ENCODE measurements at regions not wholly inside any gene's neighbourhood (a gene's known extent, or its start where the extent isn't known, plus 50 kb on each side); places are given as distances from the start of the nearest gene placed in this dataset.

- Histone ChIP-seq H2AFZ (ENCODE audit: low read length) (no peak overlapping the region), H3K4me2 (ENCODE audit: extremely low read depth, insufficient read depth, low read length) (no peak overlapping the region), H3K36me3 (ENCODE audit: control insufficient read depth, insufficient read depth, low read length) (no peaks in the 10 kb centered on the region), H4K20me1 (ENCODE audit: control insufficient read depth, extremely low read depth, insufficient read depth, low read length) (no peaks in the 10 kb centered on the region), H3K79me2 (ENCODE audit: control insufficient read depth, insufficient read depth, low read length) (no peaks in the 10 kb centered on the region), H3K4me1 (ENCODE audit: control insufficient read depth, extremely low read depth, insufficient read depth, low read length) (no peaks in the 10 kb centered on the region), H3K27me3 (ENCODE audit: control insufficient read depth, insufficient read depth, low read length) (no peaks in the 10 kb centered on the region), H3K27ac (ENCODE audit: insufficient read depth, low read length) (no peak overlapping the region), H3K9ac (ENCODE audit: insufficient read depth, low read length) (no peak overlapping the region), H3K4me3 (replicated peaks in 1 of 4; ENCODE audit: control extremely low read depth in 1 of 4, insufficient read depth in 1 of 4, low read depth in 3 of 4, low read length in 4 of 4) (no peak overlapping the region), H3K9me3 (ENCODE audit: control insufficient read depth, insufficient read depth, low read depth, low read length) (no peaks in the 10 kb centered on the region)
- no peak for TF ChIP-seq EZH2 (IDR thresholded peaks at IDR 0.05; ENCODE audit: low read length, missing control alignments)
- no peak for TF ChIP-seq CTCF (conservative IDR thresholded peaks at IDR 0.05 in 1 of 2, IDR thresholded peaks at IDR 0.05 in 1 of 2; ENCODE audit: low read depth in 1 of 2, low read length in 2 of 2)
- DNase-seq (ENCODE audit: low read depth in 2 of 2): no peak
Observed at GRCh38 chr16:65598621-65599020, 476.8 kb upstream of the CDH11 start.

- H4K20me1 ChIP-seq (ENCODE audit: control insufficient read depth, extremely low read depth, insufficient read depth, low read length): no peaks in the 10 kb centered on the region
- no peak overlapping the region for H3K27ac ChIP-seq (ENCODE audit: insufficient read depth, low read length)
- H3K27me3 ChIP-seq (ENCODE audit: control insufficient read depth, insufficient read depth, low read length): no peaks in the 10 kb centered on the region
- H3K4me3 ChIP-seq (replicated peaks in 1 of 4; ENCODE audit: control extremely low read depth in 1 of 4, insufficient read depth in 1 of 4, low read depth in 3 of 4, low read length in 4 of 4): no peak overlapping the region
- H3K9me3 ChIP-seq (ENCODE audit: control insufficient read depth, insufficient read depth, low read depth, low read length): no peaks in the 10 kb centered on the region
- no peak overlapping the region for H3K4me2 ChIP-seq (ENCODE audit: extremely low read depth, insufficient read depth, low read length)
- DNase-seq (ENCODE audit: low read depth in 2 of 2): no peak
- H3K79me2 ChIP-seq (ENCODE audit: control insufficient read depth, insufficient read depth, low read length): no peaks in the 10 kb centered on the region
- TF ChIP-seq CTCF (conservative IDR thresholded peaks at IDR 0.05 in 1 of 2, IDR thresholded peaks at IDR 0.05 in 1 of 2; ENCODE audit: low read depth in 1 of 2, low read length in 2 of 2) (no peak), EZH2 (IDR thresholded peaks at IDR 0.05; ENCODE audit: low read length, missing control alignments) (no peak)
- no peaks in the 10 kb centered on the region for H3K4me1 ChIP-seq (ENCODE audit: control insufficient read depth, extremely low read depth, insufficient read depth, low read length)
- H2AFZ ChIP-seq (ENCODE audit: low read length): no peak overlapping the region
- H3K36me3 ChIP-seq (ENCODE audit: control insufficient read depth, insufficient read depth, low read length): no peaks in the 10 kb centered on the region
- H3K9ac ChIP-seq (ENCODE audit: insufficient read depth, low read length): no peak overlapping the region
Observed at GRCh38 chr16:65583498-65583897, 461.6 kb upstream of the CDH11 start.

DNA sequence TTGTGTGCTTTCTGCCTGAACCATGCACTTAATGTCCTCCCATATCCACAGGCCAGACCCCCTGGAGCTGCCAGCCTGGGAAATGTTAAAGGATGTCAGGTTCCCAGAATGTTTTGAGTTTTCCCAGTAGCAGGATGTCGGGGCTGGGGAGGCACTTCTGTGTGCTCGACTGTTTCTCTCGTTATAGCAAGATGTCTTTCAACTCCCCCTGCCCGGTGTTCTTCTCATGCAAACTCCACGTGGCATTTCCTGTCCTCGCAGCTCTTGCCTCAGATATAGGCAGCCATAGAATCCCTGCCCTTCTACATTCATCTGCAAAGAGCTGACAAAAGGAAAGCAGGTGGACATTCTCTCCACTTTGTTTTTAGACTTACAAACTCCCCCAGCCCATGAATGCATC, 457.2 kb upstream of the CDH11 start:
- H3K4me2 ChIP-seq (ENCODE audit: extremely low read depth, insufficient read depth, low read length): no peak overlapping the region
- no peaks in the 10 kb centered on the region for H3K36me3 ChIP-seq (ENCODE audit: control insufficient read depth, insufficient read depth, low read length)
- H3K27ac ChIP-seq (ENCODE audit: insufficient read depth, low read length): no peak overlapping the region
- no peak overlapping the region for H3K9ac ChIP-seq (ENCODE audit: insufficient read depth, low read length)
- H3K4me3 ChIP-seq (replicated peaks in 1 of 4; ENCODE audit: control extremely low read depth in 1 of 4, insufficient read depth in 1 of 4, low read depth in 3 of 4, low read length in 4 of 4): no peak overlapping the region
- no peak overlapping the region for H2AFZ ChIP-seq (ENCODE audit: low read length)
- H3K9me3 ChIP-seq (ENCODE audit: control insufficient read depth, insufficient read depth, low read depth, low read length): no peaks in the 10 kb centered on the region
- no peaks in the 10 kb centered on the region for H4K20me1 ChIP-seq (ENCODE audit: control insufficient read depth, extremely low read depth, insufficient read depth, low read length)
- no peaks in the 10 kb centered on the region for H3K4me1 ChIP-seq (ENCODE audit: control insufficient read depth, extremely low read depth, insufficient read depth, low read length)
- TF ChIP-seq CTCF (conservative IDR thresholded peaks at IDR 0.05 in 1 of 2, IDR thresholded peaks at IDR 0.05 in 1 of 2; ENCODE audit: low read depth in 1 of 2, low read length in 2 of 2) (no peak), EZH2 (IDR thresholded peaks at IDR 0.05; ENCODE audit: low read length, missing control alignments) (no peak)
- no peak for DNase-seq (ENCODE audit: low read depth in 2 of 2)
- H3K79me2 ChIP-seq (ENCODE audit: control insufficient read depth, insufficient read depth, low read length): no peaks in the 10 kb centered on the region
- no peaks in the 10 kb centered on the region for H3K27me3 ChIP-seq (ENCODE audit: control insufficient read depth, insufficient read depth, low read length)
